OCI-LY1 (cell line): ENCODE measurements at regions not wholly inside any gene's neighbourhood (a gene's known extent, or its start where the extent isn't known, plus 50 kb on each side); places are given as distances from the start of the nearest gene placed in this dataset.

ENCODE experiments used
- EZH2 ChIP-seq: fragments of 200-600 bp; sonication (generic), shearing (Covaris generic); IDR thresholded peaks from 2 replicates; pipeline ENCODE4 v1.8.0; 2017; ENCODE audit warnings: borderline replicate concordance, mixed run types, mild to moderate bottlenecking, antibody characterized with exemption, low read length, moderate library complexity, mixed read lengths
- TF ChIP-seq, protein P1 (sequence below): fragments of 200-600 bp; sonication (generic), shearing (Covaris generic); IDR thresholded peaks from 2 replicates; pipeline ENCODE4 v1.5.1; 2017; ENCODE audit warnings: mild to moderate bottlenecking, antibody characterized with exemption, low read length, moderate library complexity, mixed read lengths

DNA sequence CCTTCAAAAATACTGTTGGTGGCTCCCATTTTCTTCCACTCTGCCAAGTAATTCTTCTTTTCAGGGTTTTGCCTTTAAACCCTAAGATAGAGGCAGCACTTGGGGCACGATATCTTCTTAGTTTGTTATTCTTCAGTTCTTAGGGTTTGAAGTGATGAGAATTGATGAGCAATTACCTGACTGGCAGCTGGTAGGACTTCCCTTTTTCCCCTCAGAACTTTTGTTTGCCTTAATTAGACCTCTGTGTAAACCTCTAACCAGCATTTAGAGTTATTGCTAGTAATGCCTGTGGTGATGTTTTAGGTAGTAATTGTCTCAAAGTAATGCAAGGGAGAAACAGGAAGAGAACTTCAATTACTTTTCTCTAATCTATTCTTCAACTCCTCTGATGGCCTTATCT lies 683.5 kb downstream of the RPL10L start:
- TF ChIP-seq EZH2 = no peak
- TF ChIP-seq, protein P1, sequence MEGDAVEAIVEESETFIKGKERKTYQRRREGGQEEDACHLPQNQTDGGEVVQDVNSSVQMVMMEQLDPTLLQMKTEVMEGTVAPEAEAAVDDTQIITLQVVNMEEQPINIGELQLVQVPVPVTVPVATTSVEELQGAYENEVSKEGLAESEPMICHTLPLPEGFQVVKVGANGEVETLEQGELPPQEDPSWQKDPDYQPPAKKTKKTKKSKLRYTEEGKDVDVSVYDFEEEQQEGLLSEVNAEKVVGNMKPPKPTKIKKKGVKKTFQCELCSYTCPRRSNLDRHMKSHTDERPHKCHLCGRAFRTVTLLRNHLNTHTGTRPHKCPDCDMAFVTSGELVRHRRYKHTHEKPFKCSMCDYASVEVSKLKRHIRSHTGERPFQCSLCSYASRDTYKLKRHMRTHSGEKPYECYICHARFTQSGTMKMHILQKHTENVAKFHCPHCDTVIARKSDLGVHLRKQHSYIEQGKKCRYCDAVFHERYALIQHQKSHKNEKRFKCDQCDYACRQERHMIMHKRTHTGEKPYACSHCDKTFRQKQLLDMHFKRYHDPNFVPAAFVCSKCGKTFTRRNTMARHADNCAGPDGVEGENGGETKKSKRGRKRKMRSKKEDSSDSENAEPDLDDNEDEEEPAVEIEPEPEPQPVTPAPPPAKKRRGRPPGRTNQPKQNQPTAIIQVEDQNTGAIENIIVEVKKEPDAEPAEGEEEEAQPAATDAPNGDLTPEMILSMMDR = no peak
